Stomach (tissue), 4 donors: ENCODE measurements at regions not wholly inside any gene's neighbourhood (a gene's known extent, or its start where the extent isn't known, plus 50 kb on each side); places are given as distances from the start of the nearest gene placed in this dataset.

ENCODE experiments used
- CTCF ChIP-seq, 7 experiments: fragments of 450-650 bp in 4 of 7; fragments of 200-600 bp in 3 of 7; sonication (generic) in 3 of 7; IDR thresholded peaks; one replicate each; pipeline ENCODE4 v1.5.1; 2016 to 2019; ENCODE audit warnings: antibody characterized with exemption in 7 of 7, control low read depth in 2 of 7, mild to moderate bottlenecking in 1 of 7
- POLR2A ChIP-seq, 4 donors: fragments of 450-650 bp; IDR thresholded peaks; one replicate each; pipeline ENCODE4 v1.6.1; 2016; ENCODE audit warnings: antibody characterized with exemption in 4 of 4, control low read depth in 2 of 4, mild to moderate bottlenecking in 1 of 4, moderate library complexity in 1 of 4

GRCh38 chr2:222760301-222760897 is 88.9 kb downstream of the MOGAT1 start:
- no peak for TF ChIP-seq CTCF (IDR thresholded peaks at IDR 0.05)
- no peak for TF ChIP-seq POLR2A (IDR thresholded peaks at IDR 0.05)
